Mesenchymal stem cell (in vitro differentiated cells and primary cell): ENCODE measurements at regions not wholly inside any gene's neighbourhood (a gene's known extent, or its start where the extent isn't known, plus 50 kb on each side); places are given as distances from the start of the nearest gene placed in this dataset.
A peak's percentile ranks its signal among the peaks of the same experiment; 100 is the strongest.

Experiments
- DNase-seq: peaks from one replicate; pipeline ENCODE4 v3.0.0-alpha.2; 2013
- H2AFZ ChIP-seq: one replicate; pipeline ENCODE4 v1.6.1; 2013; ENCODE audit warnings: low read depth, mild to moderate bottlenecking, control low read depth, inconsistent platforms, low read length, moderate library complexity
- H2AK5ac ChIP-seq: 2 replicates; pipeline ENCODE4 v1.6.1; 2013; ENCODE audit warnings: low read length, moderate library complexity, mild to moderate bottlenecking, inconsistent platforms; ENCODE audit not compliant: severe bottlenecking
- H2BK120ac ChIP-seq: one replicate; pipeline ENCODE4 v1.6.1; 2013; ENCODE audit warnings: low read depth, mild to moderate bottlenecking, inconsistent platforms, low read length, moderate library complexity
- H2BK12ac ChIP-seq, 2 experiments: one replicate each; pipeline ENCODE4 v1.6.1; 2013; ENCODE audit warnings: inconsistent platforms in 2 of 2, low read length in 2 of 2, mild to moderate bottlenecking in 2 of 2, moderate library complexity in 2 of 2, control low read depth in 1 of 2
- H2BK15ac ChIP-seq: one replicate; pipeline ENCODE4 v1.6.1; 2013; ENCODE audit warnings: mild to moderate bottlenecking, low read depth, inconsistent platforms; ENCODE audit not compliant: poor library complexity, severe bottlenecking
- H2BK5ac ChIP-seq: 2 replicates; pipeline ENCODE4 v1.6.1; 2013; ENCODE audit warnings: low read depth, mild to moderate bottlenecking, low read length, control low read depth, inconsistent platforms; ENCODE audit not compliant: poor library complexity, severe bottlenecking
- H3K14ac ChIP-seq, 2 experiments: one replicate each; pipeline ENCODE4 v1.6.1; 2013; ENCODE audit warnings: inconsistent platforms in 2 of 2, low read length in 2 of 2, control low read depth in 1 of 2, mild to moderate bottlenecking in 1 of 2, moderate library complexity in 1 of 2
- H3K18ac ChIP-seq, 2 experiments: one replicate each; pipeline ENCODE4 v1.6.1; 2013; ENCODE audit warnings: inconsistent platforms in 2 of 2, low read length in 2 of 2, control low read depth in 1 of 2, low read depth in 1 of 2, mild to moderate bottlenecking in 1 of 2
- H3K23ac ChIP-seq, 2 experiments: one replicate each; pipeline ENCODE4 v1.6.1; 2013; ENCODE audit warnings: inconsistent platforms in 2 of 2, low read length in 2 of 2, mild to moderate bottlenecking in 2 of 2, moderate library complexity in 2 of 2, control low read depth in 1 of 2
- H3K27ac ChIP-seq: 2 replicates; pipeline ENCODE4 v1.5.1; 2013; ENCODE audit warnings: mild to moderate bottlenecking, moderate library complexity, low read length, control low read depth, inconsistent platforms; ENCODE audit not compliant: poor library complexity, severe bottlenecking
- H3K27me3 ChIP-seq, 2 experiments: 2 replicates each; pipeline versions ENCODE4 v1.6.1 to v1.7.0; 2013; ENCODE audit warnings: low read length in 2 of 2, mild to moderate bottlenecking in 2 of 2, moderate library complexity in 2 of 2, control low read depth in 1 of 2, inconsistent platforms in 1 of 2; ENCODE audit not compliant: control insufficient read depth in 1 of 2, insufficient read depth in 1 of 2
- H3K36me3 ChIP-seq, 2 experiments: 2 replicates each; pipeline versions ENCODE4 v1.6.1 to v1.7.0; 2013; ENCODE audit warnings: low read length in 2 of 2, control low read depth in 1 of 2, inconsistent platforms in 1 of 2, low read depth in 1 of 2, mild to moderate bottlenecking in 1 of 2; ENCODE audit not compliant: insufficient read depth in 2 of 2, control insufficient read depth in 1 of 2
- H3K4ac ChIP-seq, 2 experiments: one replicate each; pipeline ENCODE4 v1.6.1; 2013; ENCODE audit warnings: inconsistent platforms in 2 of 2, low read length in 2 of 2, mild to moderate bottlenecking in 2 of 2, moderate library complexity in 2 of 2, control low read depth in 1 of 2, low read depth in 1 of 2
- H3K4me1 ChIP-seq: 2 replicates; pipeline ENCODE4 v1.6.1; 2013; ENCODE audit warnings: low read depth, low read length, control low read depth; ENCODE audit not compliant: control insufficient read depth, insufficient read depth
- H3K4me2 ChIP-seq: 2 replicates; pipeline ENCODE4 v1.6.1; 2013; ENCODE audit warnings: low read length, mild to moderate bottlenecking, inconsistent platforms; ENCODE audit not compliant: poor library complexity, severe bottlenecking
- H3K4me3 ChIP-seq, 2 experiments: 2 replicates each; pipeline versions ENCODE4 v1.5.1 to v1.7.0; 2013; ENCODE audit warnings: low read length in 2 of 2, mild to moderate bottlenecking in 2 of 2, control low read depth in 1 of 2, low read depth in 1 of 2; ENCODE audit not compliant: insufficient read depth in 1 of 2
- H3K79me1 ChIP-seq: replicated peaks from 2 replicates; pipeline ENCODE4 v1.6.1; 2013; ENCODE audit warnings: mild to moderate bottlenecking, control low read depth, low read length, inconsistent platforms; ENCODE audit not compliant: poor library complexity, severe bottlenecking
- H3K9ac ChIP-seq: 2 replicates; pipeline ENCODE4 v1.7.0; 2013; ENCODE audit warnings: mild to moderate bottlenecking, low read length, moderate library complexity
- H3K9me3 ChIP-seq: 2 replicates; pipeline ENCODE4 v1.7.0; 2013; ENCODE audit warnings: mild to moderate bottlenecking, low read length; ENCODE audit not compliant: control insufficient read depth
- H4K8ac ChIP-seq: one replicate; pipeline ENCODE4 v1.6.1; 2013; ENCODE audit warnings: inconsistent platforms, mild to moderate bottlenecking, low read length, moderate library complexity
- H4K91ac ChIP-seq: one replicate; pipeline ENCODE4 v1.6.1; 2013; ENCODE audit warnings: mild to moderate bottlenecking, low read length, inconsistent platforms
- WGBS: methylation state at CpG from one replicate; pipeline ENCODE4 v1.1.7; 2013; ENCODE audit warnings: mixed read lengths; 5-methylcytosine and 5-hydroxymethylcytosine counted together

DNA sequence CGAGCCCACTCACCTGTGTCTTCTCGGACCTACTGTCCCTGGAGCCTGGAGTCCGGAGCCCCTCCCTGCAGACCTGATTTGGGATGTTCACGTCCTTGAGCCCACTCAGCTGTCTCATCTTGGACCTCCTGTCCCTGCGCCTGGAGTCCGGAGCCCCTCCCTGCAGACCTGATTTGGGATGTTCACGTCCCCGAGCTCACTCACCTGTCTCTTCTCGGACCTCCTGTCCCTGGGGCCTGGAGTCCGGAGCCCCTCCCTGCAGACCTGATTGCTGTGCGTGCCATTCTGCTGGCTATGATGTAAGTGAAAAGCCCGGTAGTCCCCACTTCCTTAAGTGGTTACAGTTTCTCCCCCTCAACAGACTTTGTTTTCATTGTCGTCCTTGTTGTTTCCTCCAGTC, 867.1 kb downstream of the BRD1 start:
- no peak for DNase-seq
- H3K27me3 ChIP-seq = no peaks in the 10 kb centered on the region
- H3K9me3 ChIP-seq = peaks cover 2% of the 10 kb centered on the region
- no peaks in the 10 kb centered on the region for H3K36me3 ChIP-seq
- no peak overlapping the region for H3K9ac ChIP-seq
- H3K4me1 ChIP-seq = no peaks in the 10 kb centered on the region
- H3K23ac ChIP-seq = no peak overlapping the region
- no peak overlapping the region for H2BK120ac ChIP-seq
- H3K27ac ChIP-seq = no peak overlapping the region
- H4K91ac ChIP-seq = no peak overlapping the region
- no peak overlapping the region for H2AK5ac ChIP-seq
- H2BK12ac ChIP-seq = no peak overlapping the region
- H3K4me2 ChIP-seq = no peak overlapping the region
- no peak overlapping the region for H3K14ac ChIP-seq
- no peak overlapping the region for H3K4me3 ChIP-seq
- no peak overlapping the region for H2BK5ac ChIP-seq
- no peak overlapping the region for H2AFZ ChIP-seq
- no peak overlapping the region for H4K8ac ChIP-seq
- WGBS = 80% methylated on average over 13 of the region's 13 CpGs
- no peak overlapping the region for H3K4ac ChIP-seq
- H3K79me1 ChIP-seq = no peaks in the 10 kb centered on the region
- no peak overlapping the region for H3K18ac ChIP-seq
- H2BK15ac ChIP-seq = no peak overlapping the region

DNA sequence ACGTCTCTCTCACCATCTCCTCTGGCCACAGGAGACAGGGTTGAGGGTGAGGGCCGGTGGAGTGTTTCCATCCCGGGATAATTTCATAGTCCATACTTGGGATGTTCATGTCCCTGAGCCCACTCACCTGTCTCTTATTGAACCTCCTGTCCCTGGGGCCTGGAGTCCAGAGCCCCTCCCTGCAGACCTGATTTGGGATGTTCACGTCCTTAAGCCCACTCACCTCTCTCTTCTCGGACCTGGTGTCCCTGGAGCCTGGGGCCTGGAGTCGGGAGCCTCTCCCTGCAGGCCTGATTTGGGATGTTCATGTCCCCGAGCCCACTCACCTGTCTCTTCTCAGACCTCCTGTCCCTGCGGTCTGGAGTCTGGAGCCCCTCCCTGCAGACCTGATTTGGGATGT, 868.2 kb downstream of the BRD1 start:
- H4K91ac ChIP-seq = no peak overlapping the region
- no peak overlapping the region for H3K4ac ChIP-seq
- DNase-seq = no peak
- no peak overlapping the region for H3K4me2 ChIP-seq
- no peak overlapping the region for H3K14ac ChIP-seq
- WGBS = 83% methylated on average over 8 of the region's 8 CpGs
- no peak overlapping the region for H3K27ac ChIP-seq
- H3K4me1 ChIP-seq = no peaks in the 10 kb centered on the region
- no peaks in the 10 kb centered on the region for H3K79me1 ChIP-seq
- H3K27me3 ChIP-seq = peaks cover 0 to 3% of the 10 kb centered on the region in 2 experiments
- no peak overlapping the region for H3K18ac ChIP-seq
- no peak overlapping the region for H3K9ac ChIP-seq
- no peak overlapping the region for H2BK5ac ChIP-seq
- H3K23ac ChIP-seq = no peak overlapping the region
- no peak overlapping the region for H2AFZ ChIP-seq
- no peak overlapping the region for H4K8ac ChIP-seq
- no peak overlapping the region for H2BK12ac ChIP-seq
- no peak overlapping the region for H2BK15ac ChIP-seq
- H3K9me3 ChIP-seq = peaks cover 2% of the 10 kb centered on the region
- no peak overlapping the region for H2BK120ac ChIP-seq
- no peaks in the 10 kb centered on the region for H3K36me3 ChIP-seq
- no peak overlapping the region for H2AK5ac ChIP-seq
- no peak overlapping the region for H3K4me3 ChIP-seq

DNA sequence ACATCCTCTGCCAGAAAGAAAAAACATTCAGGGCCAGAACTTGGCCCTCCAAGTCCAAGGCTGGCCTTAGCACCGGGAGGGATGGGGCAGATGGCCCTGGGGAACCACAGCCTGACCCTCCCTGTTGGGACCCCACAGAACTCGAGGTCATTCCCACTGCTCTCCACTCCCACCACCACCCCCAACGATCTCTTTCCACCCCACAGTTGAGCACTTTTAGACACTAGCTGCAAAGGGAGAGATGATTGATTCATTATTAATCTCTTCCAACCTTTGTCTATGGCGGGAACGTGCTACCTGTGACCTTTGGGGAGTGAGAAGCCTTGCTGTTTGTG, 869.7 kb downstream of the BRD1 start:
- Histone ChIP-seq H3K27me3 (peaks cover 0 to 3% of the 10 kb centered on the region in 2 experiments), H3K4ac (no peak overlapping the region), H3K27ac (no peak overlapping the region), H2BK12ac (no peak overlapping the region), H3K18ac (no peak overlapping the region), H2BK5ac (no peak overlapping the region), H3K4me2 (no peak overlapping the region), H2AFZ (no peak overlapping the region), H4K91ac (no peak overlapping the region), H3K4me3 (no peak overlapping the region), H3K9me3 (peaks cover 2% of the 10 kb centered on the region), H3K79me1 (no peaks in the 10 kb centered on the region), H2BK120ac (no peak overlapping the region), H2BK15ac (no peak overlapping the region), H3K9ac (no peak overlapping the region), H3K14ac (no peak overlapping the region), H3K36me3 (no peaks in the 10 kb centered on the region), H3K23ac (no peak overlapping the region), H3K4me1 (no peaks in the 10 kb centered on the region), H2AK5ac (no peak overlapping the region), H4K8ac (no peak overlapping the region)
- no peak for DNase-seq
- WGBS = 63% methylated on average over 4 of the region's 5 CpGs

DNA sequence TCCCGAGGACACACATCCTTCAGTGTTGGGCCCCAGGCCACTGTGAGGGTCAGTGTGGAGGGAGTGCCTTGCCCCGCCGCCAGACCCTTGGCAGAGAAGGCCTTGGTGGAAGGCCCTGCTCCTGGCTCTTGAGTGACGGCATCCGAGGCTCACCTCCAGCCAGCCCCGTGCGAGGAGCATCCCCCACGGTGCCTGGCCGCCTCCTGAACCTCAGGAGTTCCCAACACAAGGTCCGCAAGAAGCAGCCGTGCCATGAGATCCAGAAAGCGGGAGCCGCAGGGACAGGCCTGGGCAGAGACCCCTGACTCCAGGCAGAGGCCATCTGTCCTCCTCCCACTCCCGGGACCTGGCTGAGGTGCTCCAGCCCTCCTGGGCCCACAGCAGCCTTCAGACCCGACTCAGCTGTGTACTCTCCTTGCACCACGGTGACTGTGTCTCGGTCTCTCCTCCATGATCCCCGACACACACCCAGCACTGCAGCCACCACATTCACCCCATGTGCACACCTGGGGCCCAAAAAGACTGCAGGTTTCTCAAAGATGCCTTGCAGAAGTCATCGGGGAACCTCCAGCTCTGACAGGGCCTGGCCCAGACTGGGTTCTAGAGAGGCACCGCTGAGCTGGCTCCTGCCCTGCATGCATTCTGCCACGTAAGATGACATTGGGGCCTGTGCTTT, 870.2 kb downstream of the BRD1 start:
- Histone ChIP-seq H2BK120ac (no peak overlapping the region), H3K23ac (no peak overlapping the region), H2AK5ac (no peak overlapping the region), H2AFZ (no peak overlapping the region), H3K79me1 (no peaks in the 10 kb centered on the region), H3K27me3 (peaks cover 0 to 3% of the 10 kb centered on the region in 2 experiments), H3K9me3 (no peaks in the 10 kb centered on the region), H3K4ac (no peak overlapping the region), H3K18ac (no peak overlapping the region), H4K91ac (no peak overlapping the region), H4K8ac (no peak overlapping the region), H2BK12ac (no peak overlapping the region), H3K36me3 (no peaks in the 10 kb centered on the region), H3K4me3 (no peak overlapping the region), H3K4me1 (no peaks in the 10 kb centered on the region), H3K9ac (no peak overlapping the region), H3K27ac (no peak overlapping the region), H2BK15ac (peak overlapping the region; percentile 34), H2BK5ac (no peak overlapping the region), H3K4me2 (no peak overlapping the region), H3K14ac (no peak overlapping the region)
- DNase-seq = no peak
- WGBS = 89% methylated on average over 21 of the region's 21 CpGs
